ENCODE measurements at regions not wholly inside any gene's neighbourhood (a gene's known extent, or its start where the extent isn't known, plus 50 kb on each side); places are given as distances from the start of the nearest gene placed in this dataset.
A peak's percentile ranks its signal among the peaks of the same experiment; 100 is the strongest.

DNA sequence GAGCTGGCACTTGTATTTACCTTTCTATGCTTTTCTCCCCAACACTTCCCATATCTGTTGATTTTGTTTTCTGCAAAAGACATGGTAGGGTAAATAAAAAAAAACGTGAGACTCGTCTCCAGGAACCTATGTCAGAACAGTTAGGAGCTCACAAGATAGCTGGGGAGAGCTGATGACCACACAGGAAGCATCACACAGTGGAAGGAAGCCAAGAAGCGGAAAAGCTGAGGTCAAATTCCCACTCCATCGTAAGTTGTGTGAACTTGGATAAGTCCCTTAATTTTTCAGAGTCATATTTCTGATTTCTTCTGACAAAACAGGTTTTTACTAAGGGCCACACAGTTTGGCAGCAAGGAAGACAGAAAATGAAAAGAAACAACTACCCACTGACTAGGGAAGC is 199.6 kb downstream of the KLF5 start:
- H3K9me3 ChIP-seq (ENCODE audit: low read depth, low read length), result no peaks in the 10 kb centered on the region
- no peak overlapping the region for H3K27ac ChIP-seq
- H3K4me3 ChIP-seq, result no peak overlapping the region
- TF ChIP-seq EZH2 (IDR thresholded peaks at IDR 0.05) (no peak), POLR2AphosphoS5 (IDR thresholded peaks at IDR 0.05; ENCODE audit: borderline replicate concordance, low read depth, low read length) (no peak), FOXP2 (optimal IDR thresholded peaks at IDR 0.05; ENCODE audit: control extremely low read depth, extremely low read length, insufficient read depth) (no peak)
- DNase-seq (ENCODE audit: low read depth, low spot score), result no peak
- H3K9ac ChIP-seq (ENCODE audit: insufficient read length), result no peak overlapping the region
- no peaks in the 10 kb centered on the region for H3K36me3 ChIP-seq (ENCODE audit: insufficient read depth, low read length)

DNA sequence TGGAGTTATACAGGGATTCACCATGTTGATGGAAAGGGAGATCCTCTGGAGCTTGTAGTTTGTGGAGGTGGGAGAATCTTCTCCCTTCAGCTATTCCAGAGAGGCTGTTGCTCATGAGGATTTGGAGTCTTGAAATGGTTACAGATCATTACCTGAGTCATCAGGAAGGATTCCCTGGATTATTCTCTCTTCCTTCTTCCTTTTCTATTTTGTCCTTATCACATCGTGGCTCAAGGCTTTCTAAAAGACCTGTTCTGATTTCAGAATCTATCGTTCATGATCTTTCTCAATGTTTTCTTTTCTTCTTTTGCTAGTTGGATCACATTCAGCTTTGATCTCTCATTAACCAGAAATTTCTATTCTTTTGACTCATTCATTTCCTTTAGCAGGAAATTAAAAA is 196.0 kb downstream of the KLF5 start:
- Histone ChIP-seq H3K27ac (no peak overlapping the region), H3K4me3 (no peak overlapping the region), H3K9me3 (ENCODE audit: low read depth, low read length) (no peaks in the 10 kb centered on the region), H3K9ac (ENCODE audit: insufficient read length) (no peak overlapping the region), H3K36me3 (ENCODE audit: insufficient read depth, low read length) (no peaks in the 10 kb centered on the region)
- TF ChIP-seq POLR2AphosphoS5 (IDR thresholded peaks at IDR 0.05; ENCODE audit: borderline replicate concordance, low read depth, low read length) (no peak), FOXP2 (optimal IDR thresholded peaks at IDR 0.05; ENCODE audit: control extremely low read depth, extremely low read length, insufficient read depth) (no peak), EZH2 (IDR thresholded peaks at IDR 0.05) (no peak)
- no peak for DNase-seq (ENCODE audit: low read depth, low spot score)

DNA sequence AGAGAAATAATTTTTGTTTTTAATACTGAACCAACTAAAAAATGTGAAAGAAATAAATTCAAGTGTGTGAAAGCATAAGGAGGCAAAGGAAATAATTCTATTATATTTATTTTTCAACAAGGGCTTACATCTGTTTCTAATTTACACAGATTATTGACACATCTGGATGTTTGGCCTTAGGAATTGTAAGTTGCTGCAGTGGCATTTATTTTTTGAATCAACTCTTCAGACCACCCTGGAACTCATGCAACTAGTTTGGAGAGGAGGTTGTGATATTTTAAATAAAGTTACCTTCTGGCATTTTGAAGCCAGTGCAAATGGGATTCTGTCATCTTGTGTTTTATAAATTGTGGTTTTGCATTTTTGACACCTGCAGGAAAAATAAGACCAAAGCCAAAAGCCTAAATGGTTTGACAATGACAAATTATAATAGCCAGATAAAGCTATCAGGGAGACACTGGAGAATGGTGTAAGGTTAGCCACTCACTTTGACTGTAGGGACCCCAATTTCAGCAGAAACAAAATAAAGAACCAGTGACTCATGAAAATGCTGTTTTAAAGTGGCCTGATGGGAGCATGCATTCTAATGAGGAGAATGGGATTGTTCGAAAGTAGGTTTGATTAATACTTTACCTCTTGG is 192.9 kb downstream of the KLF5 start:
- Histone ChIP-seq H3K9ac (ENCODE audit: insufficient read length) (no peak overlapping the region), H3K4me3 (peak overlapping the region; percentile 25), H3K36me3 (ENCODE audit: insufficient read depth, low read length) (no peaks in the 10 kb centered on the region), H3K9me3 (ENCODE audit: low read depth, low read length) (no peaks in the 10 kb centered on the region), H3K27ac (peak overlapping the region; percentile 82)
- TF ChIP-seq EZH2 (IDR thresholded peaks at IDR 0.05), result no peak
- TF ChIP-seq POLR2AphosphoS5 (IDR thresholded peaks at IDR 0.05; ENCODE audit: borderline replicate concordance, low read depth, low read length), result peak; percentile 32; the same call in 1 of the 2 replicates
- no peak for TF ChIP-seq FOXP2 (optimal IDR thresholded peaks at IDR 0.05; ENCODE audit: control extremely low read depth, extremely low read length, insufficient read depth)
- DNase-seq (ENCODE audit: low read depth, low spot score), result peak; percentile 42

DNA sequence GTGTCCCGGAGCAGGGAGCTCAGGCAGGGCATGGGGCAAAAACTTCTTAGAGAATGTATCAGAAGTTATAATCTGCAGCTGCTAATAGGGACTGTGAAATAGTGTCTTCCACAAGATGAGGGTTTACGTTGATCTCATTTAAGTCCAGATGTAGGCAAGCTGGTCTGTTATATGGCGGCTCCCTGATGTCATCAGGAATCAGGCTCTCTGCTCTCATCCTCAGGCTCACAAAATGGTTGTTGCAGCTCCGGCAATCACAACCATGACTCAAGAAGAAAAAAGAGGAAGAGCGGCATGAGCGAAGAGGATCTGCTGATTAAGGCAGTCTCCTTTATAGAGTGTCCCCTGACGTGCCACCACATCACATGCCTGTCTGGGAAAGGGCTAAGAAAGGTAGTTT is 191.3 kb downstream of the KLF5 start:
- no peak overlapping the region for H3K4me3 ChIP-seq
- no peaks in the 10 kb centered on the region for H3K9me3 ChIP-seq (ENCODE audit: low read depth, low read length)
- no peak overlapping the region for H3K9ac ChIP-seq (ENCODE audit: insufficient read length)
- DNase-seq (ENCODE audit: low read depth, low spot score), result no peak
- H3K36me3 ChIP-seq (ENCODE audit: insufficient read depth, low read length), result no peaks in the 10 kb centered on the region
- TF ChIP-seq EZH2 (IDR thresholded peaks at IDR 0.05) (no peak), FOXP2 (optimal IDR thresholded peaks at IDR 0.05; ENCODE audit: control extremely low read depth, extremely low read length, insufficient read depth) (no peak), POLR2AphosphoS5 (IDR thresholded peaks at IDR 0.05; ENCODE audit: borderline replicate concordance, low read depth, low read length) (no peak)
- no peak overlapping the region for H3K27ac ChIP-seq

DNA sequence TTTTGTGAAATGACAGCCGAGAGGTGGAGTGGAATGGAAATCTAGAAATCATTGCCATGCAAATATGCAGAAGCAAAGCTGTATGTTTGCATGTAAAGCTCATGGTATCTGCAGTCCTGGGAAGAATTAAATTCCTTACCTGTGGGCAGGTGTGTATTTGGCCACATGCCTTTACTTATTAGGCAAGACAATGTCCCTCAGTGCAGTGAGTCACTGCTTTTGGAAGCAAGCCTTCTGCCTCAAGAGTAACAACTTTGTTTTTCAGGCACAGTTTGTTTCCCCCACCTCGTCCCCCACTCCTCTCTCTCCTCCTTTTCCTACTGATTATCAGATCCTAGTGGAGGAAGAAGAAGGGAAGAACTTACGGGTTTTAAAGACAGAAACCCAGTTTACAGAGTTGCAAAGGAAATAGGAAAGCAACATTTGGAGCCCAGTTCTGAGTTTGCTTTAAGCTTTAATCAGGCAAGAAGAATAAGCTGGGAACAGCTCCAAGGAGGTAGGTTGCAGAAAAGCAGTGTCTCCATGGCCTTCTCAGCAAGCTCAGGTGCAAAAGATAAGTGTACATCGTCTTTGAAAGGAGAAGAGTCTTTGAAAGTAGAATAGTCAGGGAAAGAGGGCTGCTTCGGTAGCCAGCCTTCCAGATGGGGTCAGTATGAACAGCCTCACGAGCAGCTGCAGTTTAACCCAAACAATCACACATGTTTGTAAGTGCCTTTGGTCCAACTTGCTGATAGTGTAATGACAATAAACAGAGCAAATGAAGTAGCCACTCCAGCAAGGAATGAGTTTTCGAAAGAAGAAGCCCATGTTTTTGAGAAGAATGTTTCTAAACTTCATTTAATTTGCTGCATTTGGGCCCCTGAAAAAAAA is 190.1 kb downstream of the KLF5 start:
- TF ChIP-seq FOXP2 (optimal IDR thresholded peaks at IDR 0.05; ENCODE audit: control extremely low read depth, extremely low read length, insufficient read depth), result no peak
- TF ChIP-seq POLR2AphosphoS5 (IDR thresholded peaks at IDR 0.05; ENCODE audit: borderline replicate concordance, low read depth, low read length), result no peak
- TF ChIP-seq EZH2 (IDR thresholded peaks at IDR 0.05), result no peak
- no peak for DNase-seq (ENCODE audit: low read depth, low spot score)
- H3K36me3 ChIP-seq (ENCODE audit: insufficient read depth, low read length), result no peaks in the 10 kb centered on the region
- H3K4me3 ChIP-seq, result no peak overlapping the region
- no peaks in the 10 kb centered on the region for H3K9me3 ChIP-seq (ENCODE audit: low read depth, low read length)
- H3K9ac ChIP-seq (ENCODE audit: insufficient read length), result no peak overlapping the region
- H3K27ac ChIP-seq, result no peak overlapping the region

DNA sequence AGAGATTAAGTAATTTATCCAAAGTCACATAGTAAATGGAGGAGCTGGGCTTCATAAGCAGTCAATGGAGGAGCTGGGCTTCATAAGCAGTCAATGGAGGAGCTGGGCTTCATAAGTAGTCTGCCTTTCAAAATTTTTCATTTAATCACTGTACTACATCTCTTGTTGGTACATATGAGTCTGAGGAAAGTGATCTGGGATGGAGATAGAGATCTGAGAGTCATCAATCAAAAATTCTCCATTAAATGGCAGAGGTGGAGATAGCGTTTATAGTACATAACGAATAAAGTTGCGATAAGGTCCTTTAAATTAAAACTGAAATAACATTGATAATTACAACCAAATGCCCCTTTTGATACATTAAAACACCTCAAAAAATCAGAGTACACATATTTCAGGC is 189.3 kb downstream of the KLF5 start:
- Histone ChIP-seq H3K36me3 (ENCODE audit: insufficient read depth, low read length) (no peaks in the 10 kb centered on the region), H3K9me3 (ENCODE audit: low read depth, low read length) (no peaks in the 10 kb centered on the region), H3K4me3 (no peak overlapping the region), H3K27ac (no peak overlapping the region), H3K9ac (ENCODE audit: insufficient read length) (no peak overlapping the region)
- no peak for DNase-seq (ENCODE audit: low read depth, low spot score)
- TF ChIP-seq FOXP2 (optimal IDR thresholded peaks at IDR 0.05; ENCODE audit: control extremely low read depth, extremely low read length, insufficient read depth), result no peak
- no peak for TF ChIP-seq EZH2 (IDR thresholded peaks at IDR 0.05)
- TF ChIP-seq POLR2AphosphoS5 (IDR thresholded peaks at IDR 0.05; ENCODE audit: borderline replicate concordance, low read depth, low read length), result no peak

DNA sequence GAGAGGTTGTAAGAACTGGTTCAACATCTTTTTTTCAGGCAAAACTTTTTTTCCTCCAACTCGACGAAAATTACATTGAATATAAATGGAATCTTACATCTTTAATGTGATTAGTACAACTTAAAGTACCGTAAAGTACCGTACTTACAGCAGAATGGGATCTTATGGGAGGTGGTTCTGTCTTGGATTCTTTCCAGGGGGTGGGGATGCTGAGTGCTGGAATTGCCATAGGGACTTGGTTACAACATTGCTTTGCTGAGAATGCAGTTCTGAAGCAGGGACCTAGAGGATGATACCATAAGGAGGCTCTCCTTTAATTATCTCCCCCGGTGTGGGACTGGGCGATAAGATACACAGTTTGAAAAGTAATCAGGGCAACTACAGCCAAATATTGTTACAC is 186.4 kb downstream of the KLF5 start:
- H3K9me3 ChIP-seq (ENCODE audit: low read depth, low read length), result no peaks in the 10 kb centered on the region
- no peak overlapping the region for H3K27ac ChIP-seq
- H3K9ac ChIP-seq (ENCODE audit: insufficient read length), result no peak overlapping the region
- H3K4me3 ChIP-seq, result no peak overlapping the region
- no peak for TF ChIP-seq FOXP2 (optimal IDR thresholded peaks at IDR 0.05; ENCODE audit: control extremely low read depth, extremely low read length, insufficient read depth)
- TF ChIP-seq EZH2 (IDR thresholded peaks at IDR 0.05), result no peak
- TF ChIP-seq POLR2AphosphoS5 (IDR thresholded peaks at IDR 0.05; ENCODE audit: borderline replicate concordance, low read depth, low read length), result no peak
- H3K36me3 ChIP-seq (ENCODE audit: insufficient read depth, low read length), result no peaks in the 10 kb centered on the region
- no peak for DNase-seq (ENCODE audit: low read depth, low spot score)

DNA sequence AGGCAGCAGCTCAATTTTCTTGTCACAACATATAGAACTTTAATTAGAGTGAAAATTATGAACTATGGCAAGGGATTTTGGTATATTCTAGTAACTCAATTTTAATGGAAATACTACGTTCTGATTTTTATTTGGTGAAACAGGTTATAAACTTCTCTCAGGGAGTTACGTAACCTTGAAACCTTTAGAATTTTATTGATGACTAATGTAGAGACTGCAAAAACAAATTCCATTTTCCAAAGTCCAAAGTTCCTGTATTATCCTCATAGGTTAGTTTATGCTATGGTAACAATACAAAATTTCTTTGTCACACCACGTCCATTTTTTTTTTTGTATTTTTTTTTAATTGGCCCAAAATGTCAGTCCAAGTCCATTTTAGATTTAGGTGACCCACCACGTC is 185.7 kb downstream of the KLF5 start:
- no peaks in the 10 kb centered on the region for H3K9me3 ChIP-seq (ENCODE audit: low read depth, low read length)
- no peaks in the 10 kb centered on the region for H3K36me3 ChIP-seq (ENCODE audit: insufficient read depth, low read length)
- no peak for DNase-seq (ENCODE audit: low read depth, low spot score)
- no peak overlapping the region for H3K27ac ChIP-seq
- no peak overlapping the region for H3K4me3 ChIP-seq
- H3K9ac ChIP-seq (ENCODE audit: insufficient read length), result no peak overlapping the region
- TF ChIP-seq FOXP2 (optimal IDR thresholded peaks at IDR 0.05; ENCODE audit: control extremely low read depth, extremely low read length, insufficient read depth), result no peak
- no peak for TF ChIP-seq POLR2AphosphoS5 (IDR thresholded peaks at IDR 0.05; ENCODE audit: borderline replicate concordance, low read depth, low read length)
- TF ChIP-seq EZH2 (IDR thresholded peaks at IDR 0.05), result no peak

Measured in SK-N-MC (cell line).